ENCODE measurements at regions not wholly inside any gene's neighbourhood (a gene's known extent, or its start where the extent isn't known, plus 50 kb on each side); places are given as distances from the start of the nearest gene placed in this dataset.

DNA sequence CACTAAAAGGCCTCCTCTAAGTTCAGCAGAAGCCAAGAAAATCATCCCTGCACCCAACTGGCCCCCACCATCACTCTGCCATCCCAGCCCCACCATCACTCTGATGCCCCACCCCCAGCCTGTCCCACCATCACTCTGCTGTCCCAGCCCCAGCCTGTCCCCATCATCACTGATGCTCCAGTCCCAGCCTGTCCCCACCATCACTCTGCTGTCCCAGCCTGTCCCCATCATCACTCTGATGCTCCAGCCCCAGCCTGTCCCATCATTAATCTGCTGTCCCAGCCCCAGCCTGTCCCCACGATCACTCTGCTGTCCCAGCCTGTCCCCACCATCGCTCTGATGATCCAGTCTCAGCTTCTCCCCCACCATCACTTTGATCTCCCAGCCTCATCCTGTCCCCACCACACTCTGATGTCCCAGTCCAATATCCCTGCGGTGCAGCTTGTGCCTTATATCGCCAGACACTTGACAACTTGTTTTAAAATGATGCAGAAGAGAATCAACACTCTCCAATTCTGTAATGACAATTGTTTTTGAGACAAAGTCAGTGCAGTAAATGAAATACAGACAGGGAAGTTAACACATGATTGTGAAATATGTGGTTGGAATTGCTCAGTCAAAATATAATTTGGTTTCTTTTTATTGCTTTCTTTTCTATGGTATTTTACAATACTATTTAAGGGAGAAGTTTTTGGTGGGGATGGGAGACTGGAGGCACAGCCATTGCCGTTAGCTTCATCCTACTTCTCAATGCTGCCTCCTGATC, 100.8 kb downstream of the TNFAIP3 start:
- Histone ChIP-seq H3K27ac (ENCODE audit: low read depth in 2 of 2, low read length in 2 of 2) (no peak overlapping the region), H3K9ac (ENCODE audit: low read length in 3 of 3) (no peak overlapping the region), H3K4me1 (ENCODE audit: control insufficient read depth in 2 of 3, insufficient read depth in 2 of 3, low read depth in 1 of 3, low read length in 3 of 3) (no peaks in the 10 kb centered on the region), H3K9me3 (ENCODE audit: control insufficient read depth in 2 of 3, insufficient read depth in 1 of 3, low read length in 3 of 3) (no peaks in the 10 kb centered on the region), H3K36me3 (ENCODE audit: control insufficient read depth in 2 of 3, insufficient read depth in 3 of 3, low read length in 3 of 3) (no peaks in the 10 kb centered on the region), H3K4me3 (ENCODE audit: low read length in 3 of 3) (no peak overlapping the region), H3K27me3 (ENCODE audit: control insufficient read depth, insufficient read depth, low read length) (no peaks in the 10 kb centered on the region)
- DNase-seq (no peak), FAIRE-seq (no peak)
- TF ChIP-seq, protein P1, sequence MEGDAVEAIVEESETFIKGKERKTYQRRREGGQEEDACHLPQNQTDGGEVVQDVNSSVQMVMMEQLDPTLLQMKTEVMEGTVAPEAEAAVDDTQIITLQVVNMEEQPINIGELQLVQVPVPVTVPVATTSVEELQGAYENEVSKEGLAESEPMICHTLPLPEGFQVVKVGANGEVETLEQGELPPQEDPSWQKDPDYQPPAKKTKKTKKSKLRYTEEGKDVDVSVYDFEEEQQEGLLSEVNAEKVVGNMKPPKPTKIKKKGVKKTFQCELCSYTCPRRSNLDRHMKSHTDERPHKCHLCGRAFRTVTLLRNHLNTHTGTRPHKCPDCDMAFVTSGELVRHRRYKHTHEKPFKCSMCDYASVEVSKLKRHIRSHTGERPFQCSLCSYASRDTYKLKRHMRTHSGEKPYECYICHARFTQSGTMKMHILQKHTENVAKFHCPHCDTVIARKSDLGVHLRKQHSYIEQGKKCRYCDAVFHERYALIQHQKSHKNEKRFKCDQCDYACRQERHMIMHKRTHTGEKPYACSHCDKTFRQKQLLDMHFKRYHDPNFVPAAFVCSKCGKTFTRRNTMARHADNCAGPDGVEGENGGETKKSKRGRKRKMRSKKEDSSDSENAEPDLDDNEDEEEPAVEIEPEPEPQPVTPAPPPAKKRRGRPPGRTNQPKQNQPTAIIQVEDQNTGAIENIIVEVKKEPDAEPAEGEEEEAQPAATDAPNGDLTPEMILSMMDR (IDR thresholded peaks at IDR 0.05; ENCODE audit: borderline replicate concordance, extremely low read depth, insufficient read depth) = no peak
- intact Hi-C loops (cut with DNase I) = no loop called here

DNA sequence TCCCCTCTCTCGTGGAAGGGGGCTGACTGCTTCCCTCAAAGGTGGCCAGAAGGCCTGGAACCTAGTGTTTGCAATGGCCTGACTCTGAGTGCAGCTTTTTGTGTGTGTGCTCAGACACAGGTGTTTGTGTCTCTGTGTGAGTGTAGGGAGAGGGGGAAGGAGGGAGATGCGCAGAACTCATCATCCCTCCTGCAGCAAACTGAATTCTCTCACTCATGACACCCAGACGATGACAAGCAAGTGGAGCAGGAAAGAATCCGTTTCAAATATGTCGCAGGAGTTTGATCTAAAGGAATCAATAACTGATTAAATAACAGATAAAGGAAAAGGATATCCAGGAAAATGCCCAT, 101.4 kb downstream of the TNFAIP3 start:
- H3K4me3 ChIP-seq (ENCODE audit: low read length in 3 of 3) = no peak overlapping the region

DNA sequence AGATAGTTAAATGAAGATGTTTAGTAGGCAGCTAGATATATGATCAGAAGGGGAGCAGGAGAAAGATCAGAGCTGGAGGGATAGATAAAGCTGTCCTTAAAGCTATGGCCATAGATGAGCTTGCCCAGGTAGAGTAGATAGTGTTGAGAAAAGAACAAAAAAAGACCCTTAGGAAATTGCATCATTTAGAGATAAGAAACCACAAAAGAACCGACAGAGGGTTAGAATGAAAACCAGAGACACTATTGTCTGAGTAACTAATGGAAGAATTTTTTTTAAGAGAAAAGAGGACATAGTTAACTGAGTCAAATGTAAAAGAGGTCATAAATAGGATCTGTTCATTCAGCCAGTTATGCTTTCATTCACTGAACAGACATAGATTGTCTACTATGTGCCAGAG, 101.8 kb downstream of the TNFAIP3 start:
- H3K27me3 ChIP-seq (ENCODE audit: control insufficient read depth, insufficient read depth, low read length) = no peaks in the 10 kb centered on the region
- no peak overlapping the region for H3K9ac ChIP-seq (ENCODE audit: low read length in 3 of 3)
- intact Hi-C loops (cut with DNase I) = no loop called here
- no peak overlapping the region for H3K4me3 ChIP-seq (ENCODE audit: low read length in 3 of 3)
- DNase-seq = no peak
- FAIRE-seq = no peak
- H3K4me1 ChIP-seq (ENCODE audit: control insufficient read depth in 2 of 3, insufficient read depth in 2 of 3, low read depth in 1 of 3, low read length in 3 of 3) = no peaks in the 10 kb centered on the region
- TF ChIP-seq, protein P1 (IDR thresholded peaks at IDR 0.05; ENCODE audit: borderline replicate concordance, extremely low read depth, insufficient read depth) = no peak
- H3K9me3 ChIP-seq (ENCODE audit: control insufficient read depth in 2 of 3, insufficient read depth in 1 of 3, low read length in 3 of 3) = no peaks in the 10 kb centered on the region
- H3K36me3 ChIP-seq (ENCODE audit: control insufficient read depth in 2 of 3, insufficient read depth in 3 of 3, low read length in 3 of 3) = no peaks in the 10 kb centered on the region
- H3K27ac ChIP-seq (ENCODE audit: low read depth in 2 of 2, low read length in 2 of 2) = no peak overlapping the region

More for the DNA sequence above, 101.4 kb downstream of the TNFAIP3 start:
- H3K9ac ChIP-seq (ENCODE audit: low read length in 3 of 3) = no peak overlapping the region
- H3K27me3 ChIP-seq (ENCODE audit: control insufficient read depth, insufficient read depth, low read length) = no peaks in the 10 kb centered on the region
- intact Hi-C loops (cut with DNase I) = no loop called here
- H3K36me3 ChIP-seq (ENCODE audit: control insufficient read depth in 2 of 3, insufficient read depth in 3 of 3, low read length in 3 of 3) = no peaks in the 10 kb centered on the region
- TF ChIP-seq, protein P1 (IDR thresholded peaks at IDR 0.05; ENCODE audit: borderline replicate concordance, extremely low read depth, insufficient read depth) = no peak
- no peaks in the 10 kb centered on the region for H3K4me1 ChIP-seq (ENCODE audit: control insufficient read depth in 2 of 3, insufficient read depth in 2 of 3, low read depth in 1 of 3, low read length in 3 of 3)
- H3K27ac ChIP-seq (ENCODE audit: low read depth in 2 of 2, low read length in 2 of 2) = no peak overlapping the region
- H3K9me3 ChIP-seq (ENCODE audit: control insufficient read depth in 2 of 3, insufficient read depth in 1 of 3, low read length in 3 of 3) = no peaks in the 10 kb centered on the region
- DNase-seq (no peak), FAIRE-seq (no peak)

DNA sequence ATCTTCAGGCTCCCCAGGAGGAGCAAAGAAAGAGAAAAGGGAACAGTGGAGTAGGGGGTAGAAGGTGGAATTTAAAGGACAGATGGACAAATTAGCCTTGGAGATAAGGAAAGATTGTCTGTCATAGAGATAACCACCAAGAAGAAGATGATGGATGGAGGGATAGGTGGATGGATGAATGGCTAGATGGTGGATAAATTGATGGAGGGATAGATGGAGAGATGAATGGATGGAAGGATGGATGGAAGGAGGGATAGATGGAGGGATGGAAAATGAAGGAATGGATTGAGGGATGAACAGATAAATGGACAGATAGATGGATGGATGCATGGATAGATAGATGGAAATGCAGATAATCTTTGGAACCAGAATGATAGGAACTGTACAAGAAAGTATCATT, 102.8 kb downstream of the TNFAIP3 start:
- Histone ChIP-seq H3K27ac (ENCODE audit: low read depth in 2 of 2, low read length in 2 of 2) (no peak overlapping the region), H3K9ac (ENCODE audit: low read length in 3 of 3) (no peak overlapping the region), H3K4me3 (ENCODE audit: low read length in 3 of 3) (no peak overlapping the region), H3K9me3 (ENCODE audit: control insufficient read depth in 2 of 3, insufficient read depth in 1 of 3, low read length in 3 of 3) (no peaks in the 10 kb centered on the region), H3K4me1 (ENCODE audit: control insufficient read depth in 2 of 3, insufficient read depth in 2 of 3, low read depth in 1 of 3, low read length in 3 of 3) (no peaks in the 10 kb centered on the region), H3K36me3 (ENCODE audit: control insufficient read depth in 2 of 3, insufficient read depth in 3 of 3, low read length in 3 of 3) (no peaks in the 10 kb centered on the region), H3K27me3 (ENCODE audit: control insufficient read depth, insufficient read depth, low read length) (no peaks in the 10 kb centered on the region)
- TF ChIP-seq, protein P1 (IDR thresholded peaks at IDR 0.05; ENCODE audit: borderline replicate concordance, extremely low read depth, insufficient read depth) = no peak
- FAIRE-seq = no peak
- DNase-seq = no peak
- intact Hi-C loops (cut with DNase I) = no loop called here
